Loucy (cell line): ENCODE measurements at regions not wholly inside any gene's neighbourhood (a gene's known extent, or its start where the extent isn't known, plus 50 kb on each side); places are given as distances from the start of the nearest gene placed in this dataset.

Experiments
- EZH2phosphoT487 ChIP-seq: fragments of 200-600 bp; IDR thresholded peaks from 2 replicates; pipeline ENCODE4 v1.6.1; 2018; ENCODE audit warnings: antibody characterized with exemption, mild to moderate bottlenecking, moderate library complexity, borderline replicate concordance
- TF ChIP-seq, protein P1 (sequence below): fragments of 200-600 bp; sonication (generic); conservative IDR thresholded peaks from 2 replicates; pipeline ENCODE4 v1.5.1; 2014; ENCODE audit warnings: mild to moderate bottlenecking, antibody characterized with exemption, low read length

- TF ChIP-seq, protein P1, sequence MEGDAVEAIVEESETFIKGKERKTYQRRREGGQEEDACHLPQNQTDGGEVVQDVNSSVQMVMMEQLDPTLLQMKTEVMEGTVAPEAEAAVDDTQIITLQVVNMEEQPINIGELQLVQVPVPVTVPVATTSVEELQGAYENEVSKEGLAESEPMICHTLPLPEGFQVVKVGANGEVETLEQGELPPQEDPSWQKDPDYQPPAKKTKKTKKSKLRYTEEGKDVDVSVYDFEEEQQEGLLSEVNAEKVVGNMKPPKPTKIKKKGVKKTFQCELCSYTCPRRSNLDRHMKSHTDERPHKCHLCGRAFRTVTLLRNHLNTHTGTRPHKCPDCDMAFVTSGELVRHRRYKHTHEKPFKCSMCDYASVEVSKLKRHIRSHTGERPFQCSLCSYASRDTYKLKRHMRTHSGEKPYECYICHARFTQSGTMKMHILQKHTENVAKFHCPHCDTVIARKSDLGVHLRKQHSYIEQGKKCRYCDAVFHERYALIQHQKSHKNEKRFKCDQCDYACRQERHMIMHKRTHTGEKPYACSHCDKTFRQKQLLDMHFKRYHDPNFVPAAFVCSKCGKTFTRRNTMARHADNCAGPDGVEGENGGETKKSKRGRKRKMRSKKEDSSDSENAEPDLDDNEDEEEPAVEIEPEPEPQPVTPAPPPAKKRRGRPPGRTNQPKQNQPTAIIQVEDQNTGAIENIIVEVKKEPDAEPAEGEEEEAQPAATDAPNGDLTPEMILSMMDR: no peak
- no peak for TF ChIP-seq EZH2phosphoT487
Observed at GRCh38 chr22:26732284-26732683, 74.9 kb downstream of the MIAT start.
